ENCODE measurements at regions not wholly inside any gene's neighbourhood (a gene's known extent, or its start where the extent isn't known, plus 50 kb on each side); places are given as distances from the start of the nearest gene placed in this dataset.

GRCh38 chr20:1724901-1725300 is 67.3 kb upstream of the SIRPG start:
- TF ChIP-seq, protein P1, sequence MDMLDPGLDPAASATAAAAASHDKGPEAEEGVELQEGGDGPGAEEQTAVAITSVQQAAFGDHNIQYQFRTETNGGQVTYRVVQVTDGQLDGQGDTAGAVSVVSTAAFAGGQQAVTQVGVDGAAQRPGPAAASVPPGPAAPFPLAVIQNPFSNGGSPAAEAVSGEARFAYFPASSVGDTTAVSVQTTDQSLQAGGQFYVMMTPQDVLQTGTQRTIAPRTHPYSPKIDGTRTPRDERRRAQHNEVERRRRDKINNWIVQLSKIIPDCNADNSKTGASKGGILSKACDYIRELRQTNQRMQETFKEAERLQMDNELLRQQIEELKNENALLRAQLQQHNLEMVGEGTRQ (CRISPR knock-in tag; IDR thresholded peaks at IDR 0.05), result no peak
- TF ChIP-seq CTCF (IDR thresholded peaks at IDR 0.05) (no peak), FOXK1 (CRISPR knock-in tag; IDR thresholded peaks at IDR 0.05) (no peak), ATF3 (CRISPR knock-in tag; conservative IDR thresholded peaks at IDR 0.05) (no peak), CREM (CRISPR knock-in tag; IDR thresholded peaks at IDR 0.05) (no peak), ATF2 (CRISPR knock-in tag; IDR thresholded peaks at IDR 0.05; ENCODE audit: borderline replicate concordance, low read depth) (no peak), ATF1 (CRISPR knock-in tag; IDR thresholded peaks at IDR 0.05) (no peak), FOXP4 (CRISPR knock-in tag; IDR thresholded peaks at IDR 0.05) (no peak), ZNF121 (CRISPR knock-in tag; IDR thresholded peaks at IDR 0.05) (no peak)
- TF ChIP-seq, protein P2, sequence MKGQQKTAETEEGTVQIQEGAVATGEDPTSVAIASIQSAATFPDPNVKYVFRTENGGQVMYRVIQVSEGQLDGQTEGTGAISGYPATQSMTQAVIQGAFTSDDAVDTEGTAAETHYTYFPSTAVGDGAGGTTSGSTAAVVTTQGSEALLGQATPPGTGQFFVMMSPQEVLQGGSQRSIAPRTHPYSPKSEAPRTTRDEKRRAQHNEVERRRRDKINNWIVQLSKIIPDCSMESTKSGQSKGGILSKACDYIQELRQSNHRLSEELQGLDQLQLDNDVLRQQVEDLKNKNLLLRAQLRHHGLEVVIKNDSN (CRISPR knock-in tag; IDR thresholded peaks at IDR 0.05), result no peak
- TF ChIP-seq, protein P3, sequence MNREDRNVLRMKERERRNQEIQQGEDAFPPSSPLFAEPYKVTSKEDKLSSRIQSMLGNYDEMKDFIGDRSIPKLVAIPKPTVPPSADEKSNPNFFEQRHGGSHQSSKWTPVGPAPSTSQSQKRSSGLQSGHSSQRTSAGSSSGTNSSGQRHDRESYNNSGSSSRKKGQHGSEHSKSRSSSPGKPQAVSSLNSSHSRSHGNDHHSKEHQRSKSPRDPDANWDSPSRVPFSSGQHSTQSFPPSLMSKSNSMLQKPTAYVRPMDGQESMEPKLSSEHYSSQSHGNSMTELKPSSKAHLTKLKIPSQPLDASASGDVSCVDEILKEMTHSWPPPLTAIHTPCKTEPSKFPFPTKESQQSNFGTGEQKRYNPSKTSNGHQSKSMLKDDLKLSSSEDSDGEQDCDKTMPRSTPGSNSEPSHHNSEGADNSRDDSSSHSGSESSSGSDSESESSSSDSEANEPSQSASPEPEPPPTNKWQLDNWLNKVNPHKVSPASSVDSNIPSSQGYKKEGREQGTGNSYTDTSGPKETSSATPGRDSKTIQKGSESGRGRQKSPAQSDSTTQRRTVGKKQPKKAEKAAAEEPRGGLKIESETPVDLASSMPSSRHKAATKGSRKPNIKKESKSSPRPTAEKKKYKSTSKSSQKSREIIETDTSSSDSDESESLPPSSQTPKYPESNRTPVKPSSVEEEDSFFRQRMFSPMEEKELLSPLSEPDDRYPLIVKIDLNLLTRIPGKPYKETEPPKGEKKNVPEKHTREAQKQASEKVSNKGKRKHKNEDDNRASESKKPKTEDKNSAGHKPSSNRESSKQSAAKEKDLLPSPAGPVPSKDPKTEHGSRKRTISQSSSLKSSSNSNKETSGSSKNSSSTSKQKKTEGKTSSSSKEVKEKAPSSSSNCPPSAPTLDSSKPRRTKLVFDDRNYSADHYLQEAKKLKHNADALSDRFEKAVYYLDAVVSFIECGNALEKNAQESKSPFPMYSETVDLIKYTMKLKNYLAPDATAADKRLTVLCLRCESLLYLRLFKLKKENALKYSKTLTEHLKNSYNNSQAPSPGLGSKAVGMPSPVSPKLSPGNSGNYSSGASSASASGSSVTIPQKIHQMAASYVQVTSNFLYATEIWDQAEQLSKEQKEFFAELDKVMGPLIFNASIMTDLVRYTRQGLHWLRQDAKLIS (CRISPR knock-in tag; IDR thresholded peaks at IDR 0.05; ENCODE audit: borderline replicate concordance), result no peak
- TF ChIP-seq, protein P4, sequence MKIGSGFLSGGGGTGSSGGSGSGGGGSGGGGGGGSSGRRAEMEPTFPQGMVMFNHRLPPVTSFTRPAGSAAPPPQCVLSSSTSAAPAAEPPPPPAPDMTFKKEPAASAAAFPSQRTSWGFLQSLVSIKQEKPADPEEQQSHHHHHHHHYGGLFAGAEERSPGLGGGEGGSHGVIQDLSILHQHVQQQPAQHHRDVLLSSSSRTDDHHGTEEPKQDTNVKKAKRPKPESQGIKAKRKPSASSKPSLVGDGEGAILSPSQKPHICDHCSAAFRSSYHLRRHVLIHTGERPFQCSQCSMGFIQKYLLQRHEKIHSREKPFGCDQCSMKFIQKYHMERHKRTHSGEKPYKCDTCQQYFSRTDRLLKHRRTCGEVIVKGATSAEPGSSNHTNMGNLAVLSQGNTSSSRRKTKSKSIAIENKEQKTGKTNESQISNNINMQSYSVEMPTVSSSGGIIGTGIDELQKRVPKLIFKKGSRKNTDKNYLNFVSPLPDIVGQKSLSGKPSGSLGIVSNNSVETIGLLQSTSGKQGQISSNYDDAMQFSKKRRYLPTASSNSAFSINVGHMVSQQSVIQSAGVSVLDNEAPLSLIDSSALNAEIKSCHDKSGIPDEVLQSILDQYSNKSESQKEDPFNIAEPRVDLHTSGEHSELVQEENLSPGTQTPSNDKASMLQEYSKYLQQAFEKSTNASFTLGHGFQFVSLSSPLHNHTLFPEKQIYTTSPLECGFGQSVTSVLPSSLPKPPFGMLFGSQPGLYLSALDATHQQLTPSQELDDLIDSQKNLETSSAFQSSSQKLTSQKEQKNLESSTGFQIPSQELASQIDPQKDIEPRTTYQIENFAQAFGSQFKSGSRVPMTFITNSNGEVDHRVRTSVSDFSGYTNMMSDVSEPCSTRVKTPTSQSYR (CRISPR knock-in tag; IDR thresholded peaks at IDR 0.05), result no peak

Measured in WTC11 (cell line).